HG03196 (cell line): ENCODE measurements at regions not wholly inside any gene's neighbourhood (a gene's known extent, or its start where the extent isn't known, plus 50 kb on each side); places are given as distances from the start of the nearest gene placed in this dataset.

Experiments
- ATAC-seq: cut with Tn5 transposase; IDR thresholded peaks from one replicate; pipeline ENCODE4 v1.9.1; 2021; ENCODE audit not compliant: unreplicated experiment

GRCh38 chr11:104830508-104830907 lies 67.8 kb downstream of the CASP12 start:
- no peak for ATAC-seq

GRCh38 chr11:104830080-104830479 lies 68.2 kb downstream of the CASP12 start:
- ATAC-seq = no peak

GRCh38 chr11:104826772-104827171 lies 71.5 kb downstream of the CASP12 start:
- ATAC-seq = no peak

DNA sequence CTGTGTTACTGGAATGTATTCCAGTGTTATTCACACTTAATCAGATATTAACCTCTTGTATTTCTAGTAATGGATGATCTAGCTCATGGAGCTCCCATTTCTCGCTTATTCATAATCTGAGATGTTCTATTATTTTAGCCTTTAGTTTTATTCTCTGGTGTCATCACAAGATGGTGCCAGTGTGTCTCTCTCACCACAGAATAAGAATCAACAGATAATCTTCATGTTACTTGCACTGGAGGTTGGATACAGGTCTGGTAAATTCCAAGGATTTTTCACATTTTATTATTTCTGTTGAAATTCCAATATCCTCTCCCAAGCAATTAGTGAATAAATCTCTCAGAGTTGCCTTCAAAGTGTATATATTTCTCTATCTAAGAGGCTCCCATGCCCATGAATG lies 74.6 kb downstream of the CASP12 start:
- ATAC-seq = no peak

DNA sequence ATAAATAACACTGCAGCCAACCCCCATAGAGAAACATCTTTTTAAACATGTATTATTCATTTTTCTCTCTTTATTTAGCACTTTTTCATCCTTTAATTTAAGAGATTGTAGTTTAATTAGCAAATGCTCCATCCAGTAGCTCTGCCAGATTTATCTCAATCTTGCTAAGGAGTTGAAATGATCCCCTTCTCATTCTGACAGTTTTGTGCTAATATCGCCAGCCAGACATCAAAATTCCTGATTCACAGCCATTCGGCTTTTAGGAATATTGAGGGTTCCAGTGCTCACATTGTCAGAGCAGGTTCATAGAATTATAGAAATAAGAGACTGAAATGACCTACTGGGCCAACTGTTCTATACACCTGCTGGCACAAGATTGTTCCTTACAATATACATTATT lies 77.8 kb downstream of the CASP12 start:
- no peak for ATAC-seq

GRCh38 chr11:104819603-104820002 lies 78.7 kb downstream of the CASP12 start:
- no peak for ATAC-seq

DNA sequence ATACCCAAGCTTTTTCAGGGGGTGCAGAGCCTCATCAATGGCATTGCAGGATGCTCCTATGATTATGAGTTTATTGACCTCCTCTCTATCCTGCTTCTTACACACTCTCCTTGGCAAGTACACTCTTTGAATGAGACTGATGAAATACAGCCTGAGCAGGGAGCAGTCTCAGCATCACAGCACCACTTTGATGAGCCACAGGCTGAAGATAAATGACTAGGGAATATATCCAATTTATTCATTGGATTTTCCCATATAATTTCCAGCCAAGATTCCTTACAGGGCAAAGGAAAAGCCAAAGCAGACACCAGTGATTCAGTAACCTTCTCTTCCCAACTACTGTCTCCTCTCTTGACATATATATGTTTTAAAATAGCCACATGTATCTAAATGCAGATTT lies 79.2 kb downstream of the CASP12 start:
- no peak for ATAC-seq

DNA sequence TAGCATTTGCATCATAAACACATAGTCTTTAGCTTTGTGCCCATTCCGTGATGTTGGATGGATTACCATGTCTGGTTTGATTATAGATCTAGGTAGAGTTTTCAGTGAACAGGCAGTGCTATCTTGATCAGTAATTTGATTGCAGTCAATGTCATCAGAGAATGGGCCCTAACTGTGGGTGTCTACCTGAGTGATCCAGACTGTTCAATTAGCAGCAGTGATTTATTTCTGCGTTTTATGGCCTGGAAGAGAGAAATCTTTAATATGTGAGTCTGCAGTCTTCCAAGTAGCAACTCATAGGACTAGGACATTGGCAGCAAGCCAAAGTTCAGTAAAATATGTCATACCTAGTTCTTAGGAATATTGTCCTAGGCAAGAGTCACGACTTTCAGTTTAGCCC lies 80.3 kb downstream of the CASP12 start:
- no peak for ATAC-seq

DNA sequence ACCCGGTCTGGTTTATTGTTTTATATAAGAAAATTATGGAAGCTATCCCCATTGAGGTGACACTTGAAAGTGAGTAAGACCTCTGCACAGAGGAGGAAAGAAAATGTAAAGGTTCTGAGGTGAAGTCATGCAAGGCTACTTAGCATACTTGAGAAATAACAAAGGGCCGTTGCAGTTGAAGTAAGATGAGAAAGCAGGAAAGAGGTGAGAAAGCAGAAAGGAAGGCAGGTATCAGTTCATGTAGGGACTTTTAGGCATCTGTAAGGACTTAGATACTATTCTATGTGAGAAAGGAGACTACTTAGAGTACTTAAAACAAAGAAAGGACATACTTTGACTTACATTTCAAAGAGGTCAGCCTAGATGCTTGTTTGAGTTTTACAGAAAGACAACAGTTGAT lies 84.7 kb downstream of the CASP12 start:
- ATAC-seq = no peak

- ATAC-seq = no peak
Observed at GRCh38 chr11:104812103-104812788, 86.0 kb downstream of the CASP12 start.

DNA sequence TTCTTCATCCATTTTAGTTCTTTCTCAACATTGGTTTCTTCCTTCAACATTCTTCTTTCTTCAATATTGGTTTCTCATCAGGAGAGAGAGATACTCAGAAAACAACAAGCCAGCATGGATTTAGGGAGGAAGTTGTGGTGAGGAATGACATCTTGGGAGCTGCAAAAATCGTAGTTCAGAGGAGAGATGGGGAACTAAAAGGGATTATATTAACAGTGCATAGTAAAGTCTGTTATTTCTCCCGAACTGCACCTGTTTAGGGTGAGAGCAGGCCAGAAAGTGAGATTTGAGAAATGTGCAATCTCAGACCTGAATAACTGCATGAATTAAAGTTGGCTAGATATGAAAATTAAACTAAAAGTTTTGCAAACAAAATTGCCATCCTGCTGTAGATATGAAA lies 94.5 kb downstream of the CASP12 start:
- ATAC-seq = no peak

- peak; percentile 92 for ATAC-seq
Observed at GRCh38 chr11:104799251-104799650, 99.0 kb downstream of the CASP12 start.

GRCh38 chr11:104798789-104799188 lies 99.5 kb downstream of the CASP12 start:
- no peak for ATAC-seq

DNA sequence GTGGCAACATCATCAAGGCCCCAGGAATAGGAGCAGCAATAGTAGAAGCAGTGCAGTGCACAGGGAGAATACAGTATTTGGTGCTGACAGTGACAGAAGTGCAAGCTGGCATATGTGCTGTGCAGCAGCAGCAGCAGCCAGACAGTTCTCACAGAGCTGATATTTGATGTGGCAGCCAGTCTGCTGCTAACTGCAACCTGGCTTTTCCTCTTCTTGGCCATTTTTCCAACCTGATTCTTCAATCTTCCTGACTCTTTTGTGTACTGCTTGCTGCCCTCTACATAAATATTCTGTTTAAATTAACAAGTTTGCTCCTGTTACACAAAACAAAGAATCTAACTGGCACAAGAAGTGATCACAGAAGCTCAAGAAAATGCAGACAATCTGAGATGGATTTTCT lies 102.0 kb downstream of the CASP12 start:
- ATAC-seq = no peak

DNA sequence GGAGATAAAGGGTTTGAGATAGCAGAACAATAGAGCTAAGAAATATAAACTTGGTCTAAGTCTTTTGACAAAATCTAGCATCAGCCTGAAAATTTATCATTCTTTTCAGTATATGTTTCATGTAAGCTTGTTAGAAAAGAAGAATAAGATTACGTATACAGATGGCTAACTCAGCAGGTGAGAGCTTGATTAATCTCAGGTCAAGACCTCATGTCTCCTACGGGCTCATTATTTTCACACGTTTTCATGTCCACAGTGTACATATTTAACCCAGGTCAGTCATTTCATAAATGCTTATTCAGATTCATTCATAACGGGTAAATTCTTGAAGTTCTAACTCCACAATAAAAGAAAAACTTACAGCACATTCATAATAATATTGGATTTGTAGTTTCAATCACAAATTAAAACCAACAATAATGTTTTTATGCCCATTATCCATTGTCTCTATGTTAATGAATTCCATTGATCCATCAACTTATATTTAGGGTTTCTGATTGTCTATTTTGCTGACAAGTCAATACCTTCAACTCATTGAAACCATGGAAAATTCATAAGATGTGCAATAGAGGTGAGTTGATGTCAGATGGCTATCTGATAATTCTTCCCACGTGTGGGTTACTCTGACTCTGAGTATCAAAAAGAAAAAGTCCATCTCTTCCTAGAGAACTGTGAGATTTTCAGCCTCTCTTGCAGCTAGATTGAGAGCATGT lies 102.6 kb downstream of the CASP12 start:
- ATAC-seq = no peak

DNA sequence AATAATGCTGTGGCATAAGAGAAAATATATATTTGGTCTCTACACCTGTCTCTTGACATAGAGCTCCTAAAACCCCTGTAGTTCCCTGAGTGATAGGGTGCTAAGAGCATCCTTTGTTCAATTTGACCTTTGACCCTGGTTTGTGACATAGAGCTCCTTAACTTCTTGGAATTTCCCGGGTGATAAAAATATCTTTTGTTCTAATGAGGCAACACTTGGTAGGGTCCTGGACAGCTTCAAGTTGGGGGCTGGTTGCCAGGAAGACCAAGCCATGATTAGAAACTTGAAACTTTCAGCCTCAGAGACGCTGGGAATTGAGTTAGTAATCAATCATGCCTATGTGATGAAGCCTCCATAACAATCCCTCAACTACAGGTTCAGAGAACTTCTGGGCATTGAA lies 105.4 kb downstream of the CASP12 start:
- ATAC-seq = no peak

- no peak for ATAC-seq
Observed at GRCh38 chr11:104791896-104792295, 106.4 kb downstream of the CASP12 start.

DNA sequence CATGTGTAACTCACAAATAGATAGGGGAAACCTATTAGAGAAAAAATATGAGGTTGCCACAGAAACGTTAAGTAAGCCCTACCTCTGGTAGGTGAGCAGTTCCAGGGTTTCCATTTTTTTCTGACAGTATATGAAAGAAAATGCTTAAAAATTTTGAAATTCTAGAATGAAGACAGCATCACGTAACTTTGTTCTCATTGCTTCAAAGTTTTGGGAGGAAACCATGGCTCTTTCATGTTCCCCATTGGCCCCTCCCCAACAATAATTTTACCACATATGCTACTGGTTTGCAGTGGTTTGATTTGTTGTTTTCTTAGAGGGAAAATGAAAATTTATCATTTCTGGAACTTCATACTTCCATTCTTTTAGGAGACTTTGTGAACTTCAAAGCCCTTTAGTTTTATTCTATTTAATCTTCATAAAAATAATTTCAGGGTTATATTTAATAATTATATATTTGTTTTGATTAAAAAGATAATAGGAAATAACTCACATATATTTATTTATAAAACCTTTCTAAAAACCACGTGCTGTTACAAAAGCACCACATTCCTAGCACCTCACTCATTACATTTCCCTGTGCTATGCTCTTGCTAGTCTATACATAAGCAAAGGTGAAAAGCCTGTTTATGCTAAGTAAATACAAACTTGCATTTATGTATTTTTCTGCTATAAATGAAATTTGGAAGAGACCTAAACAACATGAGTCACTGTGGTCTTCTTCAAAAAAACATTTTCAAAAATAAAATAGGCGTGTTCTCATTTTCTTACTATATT lies 113.4 kb downstream of the CASP12 start:
- ATAC-seq = no peak

DNA sequence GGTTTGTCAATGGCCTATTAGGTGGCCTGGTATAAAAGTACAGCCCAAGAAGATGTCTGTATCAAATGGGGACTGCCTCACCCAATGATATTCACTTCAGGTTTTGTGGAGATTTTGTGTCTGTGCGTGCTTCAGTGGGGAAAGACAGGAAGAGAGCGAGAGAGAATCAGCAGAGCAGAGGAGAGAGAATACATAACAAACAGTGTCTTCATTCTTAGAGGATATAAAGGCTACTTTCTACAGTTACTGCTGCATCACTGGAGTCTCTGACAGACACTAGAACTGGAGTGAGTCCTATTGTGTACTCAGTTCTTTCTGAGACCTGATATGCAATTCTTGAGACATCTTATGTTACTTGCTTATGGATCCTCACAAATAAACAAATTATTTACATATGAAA lies 115.0 kb downstream of the CASP12 start:
- ATAC-seq = no peak

DNA sequence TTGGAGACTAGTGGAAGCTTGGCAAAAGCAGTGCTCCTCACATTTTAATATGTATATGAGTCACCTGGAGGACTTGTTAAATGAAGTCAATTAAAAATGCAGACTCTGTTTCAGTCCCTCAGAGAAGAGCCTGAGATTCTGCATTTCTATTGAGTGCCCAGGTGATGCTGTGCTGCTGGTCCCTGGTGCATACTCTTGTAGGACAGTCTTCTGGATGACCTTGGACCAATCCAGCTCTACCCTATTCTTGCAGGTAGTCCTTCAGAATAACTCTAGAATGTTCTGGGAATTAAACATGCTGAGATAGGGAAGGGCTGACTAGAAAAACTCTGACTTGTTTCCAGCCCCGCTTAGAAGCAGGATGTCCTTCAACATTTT lies 115.9 kb downstream of the CASP12 start:
- ATAC-seq = no peak

DNA sequence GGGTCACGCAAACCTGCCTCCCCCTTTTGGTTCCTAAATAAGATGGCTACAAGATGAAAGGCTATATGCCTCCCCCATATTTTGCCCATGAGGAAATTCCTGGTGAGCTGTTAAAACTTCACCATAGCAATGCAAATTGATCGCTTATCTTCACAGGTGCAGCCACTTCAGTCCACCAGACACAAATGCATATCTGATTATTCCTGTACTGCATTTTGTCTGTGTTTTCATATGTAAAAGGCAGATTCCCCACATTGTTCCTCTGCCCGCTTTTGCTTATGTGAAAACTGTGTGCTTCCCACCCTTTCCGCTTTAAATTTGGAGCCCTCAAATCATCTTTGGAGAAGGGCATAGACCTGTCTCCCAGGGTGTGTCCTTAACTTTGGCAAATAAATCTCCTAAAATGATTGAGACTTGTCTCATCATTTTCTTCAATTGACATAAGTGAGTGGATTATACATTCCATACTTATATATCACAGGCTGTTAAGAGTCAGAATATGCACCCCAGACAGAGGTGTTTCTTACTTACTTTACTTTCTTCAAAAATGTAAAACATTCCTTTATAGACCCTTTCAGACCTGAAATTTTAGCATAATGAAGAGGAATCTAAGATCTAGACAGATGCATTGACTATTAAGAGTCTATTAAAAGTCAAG lies 116.4 kb downstream of the CASP12 start:
- no peak for ATAC-seq

DNA sequence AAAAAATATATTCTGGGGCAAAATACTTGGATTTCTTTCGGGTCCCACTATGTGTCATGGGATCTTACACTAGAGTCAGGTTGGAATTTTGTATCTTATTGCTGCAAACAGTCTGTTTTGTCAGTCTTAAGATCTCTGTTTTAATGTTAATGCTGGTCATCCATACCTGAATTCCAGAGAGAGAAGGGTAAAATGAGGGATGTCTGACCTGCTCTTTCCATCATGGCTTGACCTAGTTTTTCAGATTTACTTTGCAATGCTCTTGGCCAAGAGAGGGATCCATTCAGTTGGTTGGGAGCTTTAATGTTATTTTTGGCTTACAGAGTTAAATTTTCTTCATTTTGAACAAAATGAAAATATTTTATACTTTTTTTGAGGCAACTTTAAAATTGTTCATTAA lies 117.2 kb downstream of the CASP12 start:
- no peak for ATAC-seq
